GM23338 (cell line): ENCODE measurements at regions not wholly inside any gene's neighbourhood (a gene's known extent, or its start where the extent isn't known, plus 50 kb on each side); places are given as distances from the start of the nearest gene placed in this dataset.

Experiments
- CREB1 ChIP-seq: fragments of 250-450 bp; sonication (Bioruptor Pico); IDR thresholded peaks from 2 replicates; pipeline ENCODE4 v1.5.0; 2020; ENCODE audit warnings: low read depth, mild to moderate bottlenecking, moderate library complexity
- CTCF ChIP-seq, 2 experiments: fragments of 200-600 bp in 1 of 2; sonication (generic) in 1 of 2; conservative IDR thresholded peaks; 2 replicates each; pipeline versions ENCODE4 v1.5.1 to v1.6.1; 2016 to 2017; ENCODE audit warnings: antibody characterized with exemption in 2 of 2, low read depth in 2 of 2, mild to moderate bottlenecking in 2 of 2, moderate library complexity in 1 of 2
- ETS1 ChIP-seq: IDR thresholded peaks from 2 replicates; pipeline ENCODE4 v1.6.1; 2016; ENCODE audit warnings: antibody characterized with exemption
- EZH2phosphoT487 ChIP-seq: fragments of 200-600 bp; sonication (generic); IDR thresholded peaks from one replicate; pipeline ENCODE4 v1.8.1; 2018; ENCODE audit warnings: antibody characterized with exemption; ENCODE audit not compliant: unreplicated experiment
- JUNB ChIP-seq: IDR thresholded peaks from one replicate; pipeline ENCODE4 v1.6.1; 2016; ENCODE audit warnings: antibody characterized with exemption; ENCODE audit not compliant: unreplicated experiment
- NANOG ChIP-seq: IDR thresholded peaks from 2 replicates; pipeline ENCODE4 v1.6.1; 2016; ENCODE audit warnings: antibody characterized with exemption, borderline replicate concordance
- POLR2AphosphoS5 ChIP-seq: IDR thresholded peaks from 2 replicates; pipeline ENCODE4 v1.6.1; 2016; ENCODE audit warnings: antibody characterized with exemption, low read depth
- REST ChIP-seq: IDR thresholded peaks from one replicate; pipeline ENCODE4 v1.6.1; 2018; ENCODE audit warnings: antibody characterized with exemption; ENCODE audit not compliant: unreplicated experiment
- STAT1 ChIP-seq: IDR thresholded peaks from one replicate; pipeline ENCODE4 v1.6.1; 2016; ENCODE audit warnings: antibody characterized with exemption; ENCODE audit not compliant: unreplicated experiment
- ZNF114 ChIP-seq: fragments of 250-450 bp; sonication (Bioruptor Pico); IDR thresholded peaks from 2 replicates; pipeline ENCODE4 v1.5.0; 2020; ENCODE audit warnings: mild to moderate bottlenecking, moderate library complexity
- ZNF331 ChIP-seq: fragments of 250-450 bp; sonication (Bioruptor Pico); IDR thresholded peaks from 2 replicates; pipeline ENCODE4 v1.5.0; 2020; ENCODE audit warnings: low read depth, mild to moderate bottlenecking, moderate library complexity
- ZNF462 ChIP-seq: fragments of 250-450 bp; sonication (Bioruptor Pico); IDR thresholded peaks from 2 replicates; pipeline ENCODE4 v1.5.0; 2020; ENCODE audit warnings: mild to moderate bottlenecking, moderate library complexity

- no peak for TF ChIP-seq ZNF462 (CRISPR knock-in tag)
- no peak for TF ChIP-seq NANOG
- TF ChIP-seq JUNB: no peak
- TF ChIP-seq ETS1: no peak
- TF ChIP-seq CREB1 (CRISPR knock-in tag): no peak
- no peak for TF ChIP-seq STAT1
- TF ChIP-seq CTCF (conservative IDR thresholded peaks at IDR 0.05; ENCODE audit: low read depth in 2 of 2): no peak
- no peak for TF ChIP-seq ZNF114 (CRISPR knock-in tag)
- no peak for TF ChIP-seq REST
- no peak for TF ChIP-seq POLR2AphosphoS5
- no peak for TF ChIP-seq ZNF331
- no peak for TF ChIP-seq EZH2phosphoT487
Observed at GRCh38 chr12:76711241-76711640, 52.7 kb upstream of the ZDHHC17 start (continued).
